ENCODE measurements at regions not wholly inside any gene's neighbourhood (a gene's known extent, or its start where the extent isn't known, plus 50 kb on each side); places are given as distances from the start of the nearest gene placed in this dataset.

DNA sequence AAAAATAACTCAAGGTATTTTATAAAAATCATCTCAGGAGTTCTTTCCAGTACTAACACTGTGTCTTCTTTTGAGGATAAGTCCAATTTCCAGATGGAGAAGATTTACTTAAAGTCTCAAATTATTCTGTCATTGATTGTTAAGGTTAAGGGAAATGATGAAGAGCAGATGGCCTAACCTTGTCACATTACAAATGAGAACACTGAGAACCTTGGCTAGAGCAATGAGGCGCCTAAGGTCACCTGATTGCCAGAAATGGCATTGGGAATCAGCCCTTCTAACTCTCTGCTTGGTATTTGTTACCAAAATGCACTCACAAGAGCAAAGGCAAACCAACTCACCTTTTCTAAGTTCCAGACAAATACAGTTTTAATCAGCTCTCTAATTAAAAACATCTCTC is 835.1 kb downstream of the RNF144A start:
- TF ChIP-seq, protein P1, sequence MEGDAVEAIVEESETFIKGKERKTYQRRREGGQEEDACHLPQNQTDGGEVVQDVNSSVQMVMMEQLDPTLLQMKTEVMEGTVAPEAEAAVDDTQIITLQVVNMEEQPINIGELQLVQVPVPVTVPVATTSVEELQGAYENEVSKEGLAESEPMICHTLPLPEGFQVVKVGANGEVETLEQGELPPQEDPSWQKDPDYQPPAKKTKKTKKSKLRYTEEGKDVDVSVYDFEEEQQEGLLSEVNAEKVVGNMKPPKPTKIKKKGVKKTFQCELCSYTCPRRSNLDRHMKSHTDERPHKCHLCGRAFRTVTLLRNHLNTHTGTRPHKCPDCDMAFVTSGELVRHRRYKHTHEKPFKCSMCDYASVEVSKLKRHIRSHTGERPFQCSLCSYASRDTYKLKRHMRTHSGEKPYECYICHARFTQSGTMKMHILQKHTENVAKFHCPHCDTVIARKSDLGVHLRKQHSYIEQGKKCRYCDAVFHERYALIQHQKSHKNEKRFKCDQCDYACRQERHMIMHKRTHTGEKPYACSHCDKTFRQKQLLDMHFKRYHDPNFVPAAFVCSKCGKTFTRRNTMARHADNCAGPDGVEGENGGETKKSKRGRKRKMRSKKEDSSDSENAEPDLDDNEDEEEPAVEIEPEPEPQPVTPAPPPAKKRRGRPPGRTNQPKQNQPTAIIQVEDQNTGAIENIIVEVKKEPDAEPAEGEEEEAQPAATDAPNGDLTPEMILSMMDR (conservative IDR thresholded peaks at IDR 0.05; ENCODE audit: low read depth, low read length) = no peak
- no peak overlapping the region for H3K27ac ChIP-seq
- H4K20me1 ChIP-seq (ENCODE audit: insufficient read depth) = no peaks in the 10 kb centered on the region
- H3K4me1 ChIP-seq (ENCODE audit: low read depth, poor library complexity, severe bottlenecking) = no peaks in the 10 kb centered on the region
- no peak overlapping the region for H3K4me3 ChIP-seq (IDR thresholded peaks at IDR 0.05; ENCODE audit: insufficient read depth, low read depth, low read length)
- no peaks in the 10 kb centered on the region for H3K27me3 ChIP-seq (ENCODE audit: insufficient read depth, low read depth)
- H2AFZ ChIP-seq (ENCODE audit: low read depth) = no peak overlapping the region
- no peaks in the 10 kb centered on the region for H3K79me2 ChIP-seq (ENCODE audit: insufficient read depth, low read depth)
- no peak overlapping the region for H3K9ac ChIP-seq
- no peaks in the 10 kb centered on the region for H3K36me3 ChIP-seq (ENCODE audit: insufficient read depth)
- H3K4me2 ChIP-seq = no peak overlapping the region

DNA sequence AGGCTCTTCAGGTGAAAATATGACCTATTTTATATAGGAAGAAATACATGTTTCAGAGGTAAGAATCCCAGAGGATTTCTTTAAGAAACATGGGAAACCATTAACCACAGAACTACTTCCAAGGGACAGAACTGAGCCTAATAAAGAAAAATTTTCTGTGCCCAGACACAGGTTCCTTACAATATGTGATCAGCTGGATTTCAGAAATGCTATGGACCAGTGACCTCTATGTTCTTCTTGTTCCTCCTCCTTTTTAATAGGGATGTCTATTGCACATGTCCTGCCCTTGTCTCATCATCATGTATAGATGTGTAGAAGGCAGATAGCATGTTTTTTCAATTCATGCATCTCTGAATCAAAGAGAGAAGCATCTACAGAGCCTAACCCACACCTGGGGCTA is 836.6 kb downstream of the RNF144A start:
- no peaks in the 10 kb centered on the region for H3K27me3 ChIP-seq (ENCODE audit: insufficient read depth, low read depth)
- no peak overlapping the region for H3K4me3 ChIP-seq (IDR thresholded peaks at IDR 0.05; ENCODE audit: insufficient read depth, low read depth, low read length)
- H3K79me2 ChIP-seq (ENCODE audit: insufficient read depth, low read depth) = no peaks in the 10 kb centered on the region
- no peaks in the 10 kb centered on the region for H3K4me1 ChIP-seq (ENCODE audit: low read depth, poor library complexity, severe bottlenecking)
- TF ChIP-seq, protein P1 (conservative IDR thresholded peaks at IDR 0.05; ENCODE audit: low read depth, low read length) = no peak
- H3K9ac ChIP-seq = no peak overlapping the region
- no peak overlapping the region for H3K27ac ChIP-seq
- no peaks in the 10 kb centered on the region for H4K20me1 ChIP-seq (ENCODE audit: insufficient read depth)
- H2AFZ ChIP-seq (ENCODE audit: low read depth) = no peak overlapping the region
- no peak overlapping the region for H3K4me2 ChIP-seq
- H3K36me3 ChIP-seq (ENCODE audit: insufficient read depth) = no peaks in the 10 kb centered on the region

DNA sequence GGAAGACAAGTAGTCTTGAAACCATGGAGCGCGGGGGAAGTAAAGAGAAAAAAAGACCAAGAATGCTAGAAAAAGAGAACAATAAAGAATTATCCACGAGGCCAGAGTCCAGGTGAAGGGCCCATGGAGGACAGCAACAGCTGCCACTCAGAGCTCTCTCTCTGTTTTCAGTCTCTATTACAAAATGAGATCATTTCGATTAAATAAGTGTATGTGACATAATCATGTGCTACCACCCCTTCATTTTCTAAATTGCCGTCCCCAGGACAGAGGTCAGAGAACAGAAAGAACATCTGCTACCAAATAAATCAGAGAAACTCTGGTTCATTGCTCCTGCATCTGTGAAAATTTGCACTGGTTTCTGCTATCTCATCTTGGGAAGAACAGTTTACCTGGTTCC is 838.7 kb downstream of the RNF144A start:
- Histone ChIP-seq H2AFZ (ENCODE audit: low read depth) (no peak overlapping the region), H3K79me2 (ENCODE audit: insufficient read depth, low read depth) (no peaks in the 10 kb centered on the region), H3K9ac (no peak overlapping the region), H3K36me3 (ENCODE audit: insufficient read depth) (no peaks in the 10 kb centered on the region), H3K4me3 (IDR thresholded peaks at IDR 0.05; ENCODE audit: insufficient read depth, low read depth, low read length) (no peak overlapping the region), H4K20me1 (ENCODE audit: insufficient read depth) (no peaks in the 10 kb centered on the region), H3K4me2 (no peak overlapping the region), H3K27me3 (ENCODE audit: insufficient read depth, low read depth) (no peaks in the 10 kb centered on the region), H3K4me1 (ENCODE audit: low read depth, poor library complexity, severe bottlenecking) (no peaks in the 10 kb centered on the region), H3K27ac (no peak overlapping the region)
- TF ChIP-seq, protein P1 (conservative IDR thresholded peaks at IDR 0.05; ENCODE audit: low read depth, low read length) = no peak

DNA sequence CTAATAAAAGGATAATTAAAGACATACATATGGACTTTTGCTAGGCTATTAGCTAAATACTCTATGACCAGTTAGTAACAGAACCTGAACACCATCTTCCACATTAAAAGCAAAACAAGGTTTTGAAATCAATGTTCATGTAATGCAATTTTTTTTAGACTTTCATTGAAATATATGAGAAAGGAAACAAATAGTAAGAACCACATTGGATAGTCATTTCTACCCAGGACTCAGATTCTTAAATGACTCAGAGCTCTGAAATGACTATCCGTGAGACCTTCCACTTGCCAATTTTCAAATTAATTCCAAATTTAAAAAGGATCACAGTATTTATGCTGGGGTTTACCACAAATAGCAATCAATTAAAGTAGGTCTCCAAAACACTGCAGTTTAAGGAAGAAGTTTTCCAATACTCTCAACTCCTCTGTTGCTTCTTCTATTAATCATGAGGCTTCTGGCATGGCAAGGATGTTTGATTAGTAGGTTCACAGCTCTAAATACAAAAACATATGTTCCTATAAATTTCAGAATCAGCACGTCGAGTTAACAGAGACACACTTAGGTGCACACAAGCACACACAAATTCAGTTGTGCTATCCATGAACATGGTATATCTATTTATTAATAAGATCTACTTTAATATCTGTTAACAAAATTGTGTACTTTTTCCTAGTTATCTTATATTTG is 841.0 kb downstream of the RNF144A start:
- H3K9ac ChIP-seq = no peak overlapping the region

More for the DNA sequence above, 841.0 kb downstream of the RNF144A start:
- no peak overlapping the region for H3K4me3 ChIP-seq (IDR thresholded peaks at IDR 0.05; ENCODE audit: insufficient read depth, low read depth, low read length)
- no peaks in the 10 kb centered on the region for H4K20me1 ChIP-seq (ENCODE audit: insufficient read depth)
- no peaks in the 10 kb centered on the region for H3K79me2 ChIP-seq (ENCODE audit: insufficient read depth, low read depth)
- H3K4me1 ChIP-seq (ENCODE audit: low read depth, poor library complexity, severe bottlenecking) = no peaks in the 10 kb centered on the region
- no peaks in the 10 kb centered on the region for H3K36me3 ChIP-seq (ENCODE audit: insufficient read depth)
- H3K27ac ChIP-seq = no peak overlapping the region
- TF ChIP-seq, protein P1 (conservative IDR thresholded peaks at IDR 0.05; ENCODE audit: low read depth, low read length) = no peak
- no peak overlapping the region for H3K4me2 ChIP-seq
- H3K27me3 ChIP-seq (ENCODE audit: insufficient read depth, low read depth) = no peaks in the 10 kb centered on the region
- no peak overlapping the region for H2AFZ ChIP-seq (ENCODE audit: low read depth)

Data from KMS-11 (cell line).